ENCODE measurements at regions not wholly inside any gene's neighbourhood (a gene's known extent, or its start where the extent isn't known, plus 50 kb on each side); places are given as distances from the start of the nearest gene placed in this dataset.
A peak's percentile ranks its signal among the peaks of the same experiment; 100 is the strongest.

DNA sequence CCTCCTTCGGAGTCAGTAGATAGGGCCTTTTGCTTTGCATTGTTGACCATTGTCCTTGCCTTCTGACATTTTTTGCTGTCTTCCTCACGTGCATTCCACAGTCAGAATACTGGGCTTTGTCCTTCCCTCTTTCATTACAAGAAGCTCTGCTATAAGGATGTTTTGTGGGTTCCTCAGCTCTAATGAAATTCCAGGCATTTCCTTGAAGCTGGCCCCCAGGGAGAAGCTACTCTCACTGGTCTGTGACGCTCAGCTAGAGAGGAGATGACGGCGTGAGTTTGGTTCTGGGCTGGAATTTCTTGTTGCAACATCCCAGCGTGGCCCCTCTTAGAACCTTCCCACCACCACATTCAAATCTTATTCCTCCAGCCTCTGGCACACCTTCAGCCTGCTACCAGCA, 210.2 kb downstream of the TJP1 start:
- no peaks in the 10 kb centered on the region for H3K9me3 ChIP-seq (ENCODE audit: low read depth)
- H3K27ac ChIP-seq, result no peak overlapping the region
- H3K4me3 ChIP-seq, result no peak overlapping the region
- H3K36me3 ChIP-seq, result no peaks in the 10 kb centered on the region
- no peak overlapping the region for H3K9ac ChIP-seq
- H4K20me1 ChIP-seq (ENCODE audit: low read depth), result no peaks in the 10 kb centered on the region
- H2AFZ ChIP-seq (replicated peaks), result no peak overlapping the region
- peak; percentile 21 for DNase-seq (ENCODE audit: low spot score)
- no peak overlapping the region for H3K4me2 ChIP-seq
- H3K27ac Mint-ChIP-seq, result no peak overlapping the region
- H3K27me3 Mint-ChIP-seq (ENCODE audit: insufficient read depth, low read depth), result peaks cover 5% of the 10 kb centered on the region
- H3K4me1 ChIP-seq, result peaks cover 17% of the 10 kb centered on the region
- no peaks in the 10 kb centered on the region for H3K36me3 Mint-ChIP-seq
- peaks cover 22% of the 10 kb centered on the region for H3K4me1 Mint-ChIP-seq
- H3K79me2 ChIP-seq (ENCODE audit: low read depth), result no peaks in the 10 kb centered on the region
- H3K9me3 Mint-ChIP-seq, result peaks cover 9% of the 10 kb centered on the region
- H3K27me3 ChIP-seq, result no peaks in the 10 kb centered on the region
- H3F3A ChIP-seq (ENCODE audit: low read depth), result peaks cover 5% of the 10 kb centered on the region
- no peak for TF ChIP-seq EZH2phosphoT487 (IDR thresholded peaks at IDR 0.05)
- TF ChIP-seq, protein P1, sequence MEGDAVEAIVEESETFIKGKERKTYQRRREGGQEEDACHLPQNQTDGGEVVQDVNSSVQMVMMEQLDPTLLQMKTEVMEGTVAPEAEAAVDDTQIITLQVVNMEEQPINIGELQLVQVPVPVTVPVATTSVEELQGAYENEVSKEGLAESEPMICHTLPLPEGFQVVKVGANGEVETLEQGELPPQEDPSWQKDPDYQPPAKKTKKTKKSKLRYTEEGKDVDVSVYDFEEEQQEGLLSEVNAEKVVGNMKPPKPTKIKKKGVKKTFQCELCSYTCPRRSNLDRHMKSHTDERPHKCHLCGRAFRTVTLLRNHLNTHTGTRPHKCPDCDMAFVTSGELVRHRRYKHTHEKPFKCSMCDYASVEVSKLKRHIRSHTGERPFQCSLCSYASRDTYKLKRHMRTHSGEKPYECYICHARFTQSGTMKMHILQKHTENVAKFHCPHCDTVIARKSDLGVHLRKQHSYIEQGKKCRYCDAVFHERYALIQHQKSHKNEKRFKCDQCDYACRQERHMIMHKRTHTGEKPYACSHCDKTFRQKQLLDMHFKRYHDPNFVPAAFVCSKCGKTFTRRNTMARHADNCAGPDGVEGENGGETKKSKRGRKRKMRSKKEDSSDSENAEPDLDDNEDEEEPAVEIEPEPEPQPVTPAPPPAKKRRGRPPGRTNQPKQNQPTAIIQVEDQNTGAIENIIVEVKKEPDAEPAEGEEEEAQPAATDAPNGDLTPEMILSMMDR (IDR thresholded peaks at IDR 0.05), result no peak
- no peak for TF ChIP-seq EZH2 (IDR thresholded peaks at IDR 0.05)
- no peak overlapping the region for H3K4me3 Mint-ChIP-seq

DNA sequence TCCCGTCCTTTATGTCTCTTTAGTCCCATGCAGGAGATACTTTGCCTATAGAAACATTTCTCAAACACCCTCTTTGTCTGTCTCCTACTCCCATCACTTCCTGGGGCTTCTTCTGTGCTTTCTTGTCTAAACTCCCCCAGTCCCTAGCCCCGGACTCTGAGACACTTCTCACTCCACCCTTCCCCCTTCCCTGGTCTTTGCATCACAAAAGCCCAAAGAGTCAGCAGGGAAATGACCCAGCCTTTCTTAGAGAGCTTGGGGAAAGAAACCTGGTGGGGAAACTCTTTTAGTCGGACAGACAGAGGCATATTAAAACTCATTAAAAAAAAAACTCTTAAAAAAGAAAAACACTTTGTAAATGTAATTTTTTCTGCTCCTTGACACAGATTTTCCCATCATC, 211.2 kb downstream of the TJP1 start:
- no peak overlapping the region for H3K27ac ChIP-seq
- H3K4me3 ChIP-seq, result no peak overlapping the region
- peaks cover 5% of the 10 kb centered on the region for H3F3A ChIP-seq (ENCODE audit: low read depth)
- H3K4me2 ChIP-seq, result no peak overlapping the region
- DNase-seq (ENCODE audit: low spot score), result peak; percentile 17
- H3K27me3 Mint-ChIP-seq (ENCODE audit: insufficient read depth, low read depth), result peaks cover 5% of the 10 kb centered on the region
- TF ChIP-seq, protein P1 (IDR thresholded peaks at IDR 0.05), result no peak
- TF ChIP-seq EZH2phosphoT487 (IDR thresholded peaks at IDR 0.05), result no peak
- no peak for TF ChIP-seq EZH2 (IDR thresholded peaks at IDR 0.05)
- H4K20me1 ChIP-seq (ENCODE audit: low read depth), result no peaks in the 10 kb centered on the region
- peaks cover 17% of the 10 kb centered on the region for H3K4me1 ChIP-seq
- no peak overlapping the region for H3K9ac ChIP-seq
- H3K4me1 Mint-ChIP-seq, result peaks cover 22% of the 10 kb centered on the region
- peaks cover 9% of the 10 kb centered on the region for H3K9me3 Mint-ChIP-seq
- H3K27ac Mint-ChIP-seq, result no peak overlapping the region
- no peak overlapping the region for H3K4me3 Mint-ChIP-seq
- H3K36me3 ChIP-seq, result no peaks in the 10 kb centered on the region
- H3K9me3 ChIP-seq (ENCODE audit: low read depth), result no peaks in the 10 kb centered on the region
- no peak overlapping the region for H2AFZ ChIP-seq (replicated peaks)
- no peaks in the 10 kb centered on the region for H3K27me3 ChIP-seq
- no peaks in the 10 kb centered on the region for H3K36me3 Mint-ChIP-seq
- H3K79me2 ChIP-seq (ENCODE audit: low read depth), result no peaks in the 10 kb centered on the region

DNA sequence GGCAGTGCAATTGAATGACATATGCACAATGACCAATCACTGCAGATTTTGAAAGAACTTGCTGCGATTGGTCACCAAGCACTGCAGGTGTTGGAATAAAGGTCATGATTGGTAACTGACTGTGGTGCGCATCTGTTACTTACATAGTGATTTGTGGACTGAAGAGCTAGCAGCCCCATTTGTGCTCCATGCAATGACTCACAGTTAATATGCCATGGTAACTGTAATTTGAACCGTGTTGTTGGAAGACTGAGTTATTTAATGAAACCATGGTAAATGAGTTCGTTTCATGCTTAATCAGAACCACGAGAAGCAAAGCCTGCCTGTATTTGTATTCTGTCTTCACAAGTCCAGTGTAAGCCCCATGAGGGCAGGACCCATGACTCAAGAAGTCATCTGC, 220.5 kb downstream of the TJP1 start:
- no peaks in the 10 kb centered on the region for H3K4me1 Mint-ChIP-seq
- H3K27ac Mint-ChIP-seq, result no peak overlapping the region
- Histone ChIP-seq H3K36me3 (no peaks in the 10 kb centered on the region), H3K79me2 (ENCODE audit: low read depth) (no peaks in the 10 kb centered on the region), H4K20me1 (ENCODE audit: low read depth) (no peaks in the 10 kb centered on the region), H3F3A (ENCODE audit: low read depth) (no peaks in the 10 kb centered on the region), H2AFZ (replicated peaks) (no peak overlapping the region), H3K4me2 (no peak overlapping the region), H3K4me3 (no peak overlapping the region), H3K27me3 (no peaks in the 10 kb centered on the region), H3K9ac (no peak overlapping the region), H3K9me3 (ENCODE audit: low read depth) (no peaks in the 10 kb centered on the region), H3K27ac (no peak overlapping the region), H3K4me1 (no peaks in the 10 kb centered on the region)
- DNase-seq (ENCODE audit: low spot score), result no peak
- H3K27me3 Mint-ChIP-seq (ENCODE audit: insufficient read depth, low read depth), result no peaks in the 10 kb centered on the region
- TF ChIP-seq EZH2 (IDR thresholded peaks at IDR 0.05) (no peak), EZH2phosphoT487 (IDR thresholded peaks at IDR 0.05) (no peak)
- TF ChIP-seq, protein P1 (IDR thresholded peaks at IDR 0.05), result no peak
- no peaks in the 10 kb centered on the region for H3K36me3 Mint-ChIP-seq
- H3K4me3 Mint-ChIP-seq, result no peak overlapping the region
- no peaks in the 10 kb centered on the region for H3K9me3 Mint-ChIP-seq
